ENCODE measurements at regions not wholly inside any gene's neighbourhood (a gene's known extent, or its start where the extent isn't known, plus 50 kb on each side); places are given as distances from the start of the nearest gene placed in this dataset.

DNA sequence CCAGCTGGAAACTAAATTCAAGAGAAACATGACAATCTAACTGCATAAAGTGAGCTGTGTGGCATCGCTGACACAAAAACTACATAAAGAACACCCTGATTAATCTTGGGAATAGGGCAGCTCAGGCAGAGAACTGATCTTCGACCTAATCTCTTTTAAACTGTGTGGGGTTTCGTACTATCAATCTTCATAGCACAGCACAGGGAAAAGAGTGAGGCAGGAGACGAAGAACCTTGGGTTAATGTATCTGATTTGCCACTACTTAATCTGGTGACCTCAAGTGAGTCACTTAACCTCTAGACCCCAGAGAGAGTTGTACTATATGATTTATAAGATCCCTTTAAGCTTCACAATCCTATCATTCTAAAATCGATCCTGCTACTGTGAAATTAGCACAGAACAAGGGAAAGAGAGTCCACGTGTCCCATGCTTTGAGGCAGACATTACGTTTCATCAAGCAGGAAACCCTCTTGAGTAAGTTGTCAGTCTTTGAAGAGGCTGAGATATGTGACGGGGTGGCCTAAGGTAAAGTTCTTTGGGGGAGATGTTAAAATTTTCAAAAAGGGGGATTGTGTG is 519.7 kb downstream of the SOCS6 start:
- TF ChIP-seq, protein P1, sequence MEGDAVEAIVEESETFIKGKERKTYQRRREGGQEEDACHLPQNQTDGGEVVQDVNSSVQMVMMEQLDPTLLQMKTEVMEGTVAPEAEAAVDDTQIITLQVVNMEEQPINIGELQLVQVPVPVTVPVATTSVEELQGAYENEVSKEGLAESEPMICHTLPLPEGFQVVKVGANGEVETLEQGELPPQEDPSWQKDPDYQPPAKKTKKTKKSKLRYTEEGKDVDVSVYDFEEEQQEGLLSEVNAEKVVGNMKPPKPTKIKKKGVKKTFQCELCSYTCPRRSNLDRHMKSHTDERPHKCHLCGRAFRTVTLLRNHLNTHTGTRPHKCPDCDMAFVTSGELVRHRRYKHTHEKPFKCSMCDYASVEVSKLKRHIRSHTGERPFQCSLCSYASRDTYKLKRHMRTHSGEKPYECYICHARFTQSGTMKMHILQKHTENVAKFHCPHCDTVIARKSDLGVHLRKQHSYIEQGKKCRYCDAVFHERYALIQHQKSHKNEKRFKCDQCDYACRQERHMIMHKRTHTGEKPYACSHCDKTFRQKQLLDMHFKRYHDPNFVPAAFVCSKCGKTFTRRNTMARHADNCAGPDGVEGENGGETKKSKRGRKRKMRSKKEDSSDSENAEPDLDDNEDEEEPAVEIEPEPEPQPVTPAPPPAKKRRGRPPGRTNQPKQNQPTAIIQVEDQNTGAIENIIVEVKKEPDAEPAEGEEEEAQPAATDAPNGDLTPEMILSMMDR (IDR thresholded peaks at IDR 0.05): no peak
- TF ChIP-seq POLR2AphosphoS5 (IDR thresholded peaks at IDR 0.05): no peak

Data from suprapubic skin (tissue), 3 donors.